Neural cell (in vitro differentiated cells): ENCODE measurements at regions not wholly inside any gene's neighbourhood (a gene's known extent, or its start where the extent isn't known, plus 50 kb on each side); places are given as distances from the start of the nearest gene placed in this dataset.

Experiments
- H2AFZ ChIP-seq: fragments of 200-600, 300-800 bp; sonication (generic), shearing (Covaris generic); 2 replicates; pipeline ENCODE4 v1.6.0; 2014; ENCODE audit warnings: low read depth, mild to moderate bottlenecking, antibody characterized with exemption, low read length, moderate library complexity
- H3F3A ChIP-seq: fragments of 200-600 bp; shearing (Covaris generic); 2 replicates; pipeline ENCODE4 v1.6.1; 2016; ENCODE audit warnings: mild to moderate bottlenecking, moderate library complexity, mixed read lengths, antibody characterized with exemption, low read length; ENCODE audit not compliant: insufficient read depth, poor library complexity, severe bottlenecking
- H3K27ac ChIP-seq: fragments of 200-600, 300-800 bp; sonication (generic), shearing (Covaris generic); 2 replicates; pipeline ENCODE4 v1.5.1; 2014; ENCODE audit warnings: mild to moderate bottlenecking, low read length, moderate library complexity
- H3K27me3 ChIP-seq: fragments of 300-800, 200-600 bp; sonication (generic), shearing (Covaris generic); 2 replicates; pipeline ENCODE4 v1.6.0; 2014; ENCODE audit warnings: mild to moderate bottlenecking, low read depth, low read length, moderate library complexity; ENCODE audit not compliant: insufficient read depth
- H3K36me3 ChIP-seq: fragments of 300-800, 200-600 bp; sonication (generic), shearing (Covaris generic); 2 replicates; pipeline ENCODE4 v1.5.1; 2014; ENCODE audit warnings: mild to moderate bottlenecking, antibody characterized with exemption, low read length, moderate library complexity; ENCODE audit not compliant: insufficient read depth
- H3K4me2 ChIP-seq: fragments of 300-800, 200-600 bp; sonication (generic), shearing (Covaris generic); 2 replicates; pipeline ENCODE4 v1.6.0; 2014; ENCODE audit warnings: mild to moderate bottlenecking, low read length
- H3K4me3 ChIP-seq: fragments of 300-800, 200-600 bp; sonication (generic), shearing (Covaris generic); 2 replicates; pipeline ENCODE4 v1.5.1; 2014; ENCODE audit warnings: mild to moderate bottlenecking, low read length, moderate library complexity
- H3K79me2 ChIP-seq: fragments of 200-600 bp; shearing (Covaris generic); replicated peaks from 2 replicates; pipeline ENCODE4 v1.6.0; 2014; ENCODE audit warnings: mild to moderate bottlenecking, low read length, moderate library complexity; ENCODE audit not compliant: insufficient read depth
- H3K9ac ChIP-seq: fragments of 300-800, 200-600 bp; sonication (generic), shearing (Covaris generic); 2 replicates; pipeline ENCODE4 v1.6.1; 2016; ENCODE audit warnings: mild to moderate bottlenecking, low read length, mixed read lengths
- H3K9me2 ChIP-seq: fragments of 200-600 bp; shearing (Covaris generic); 2 replicates; pipeline ENCODE4 v1.6.1; 2016; ENCODE audit warnings: mild to moderate bottlenecking, low read length, mixed read lengths; ENCODE audit not compliant: insufficient read depth
- H3K9me3 ChIP-seq: fragments of 200-600, 300-800 bp; sonication (generic), shearing (Covaris generic); 2 replicates; pipeline ENCODE4 v1.6.1; 2016; ENCODE audit warnings: mild to moderate bottlenecking, mixed run types, low read length, moderate library complexity, mixed read lengths
- H4K20me1 ChIP-seq: fragments of 200-600 bp; shearing (Covaris generic); 2 replicates; pipeline ENCODE4 v1.6.1; 2016; ENCODE audit warnings: mild to moderate bottlenecking, mixed run types; ENCODE audit not compliant: insufficient read depth
- CTCF ChIP-seq: fragments of 450-650 bp; IDR thresholded peaks from 2 replicates; pipeline ENCODE4 v1.5.1; 2014; ENCODE audit warnings: antibody characterized with exemption, mild to moderate bottlenecking, moderate library complexity; ENCODE audit not compliant: poor library complexity, severe bottlenecking
- EP300 ChIP-seq: fragments of 450-650 bp; conservative IDR thresholded peaks from 2 replicates; pipeline ENCODE4 v1.6.1; 2014; ENCODE audit warnings: antibody characterized with exemption, mild to moderate bottlenecking, moderate library complexity; ENCODE audit not compliant: poor library complexity, severe bottlenecking
- EZH2 ChIP-seq: fragments of 200-600, 300-800 bp; shearing (Covaris generic), sonication (generic); IDR thresholded peaks from 2 replicates; pipeline ENCODE4 v1.6.1; 2014; ENCODE audit warnings: antibody characterized with exemption, low read length, borderline replicate concordance, mild to moderate bottlenecking; ENCODE audit not compliant: insufficient read depth, poor library complexity, severe bottlenecking
- MXI1 ChIP-seq: fragments of 450-650 bp; conservative IDR thresholded peaks from 2 replicates; pipeline ENCODE4 v1.6.1; 2014; ENCODE audit warnings: antibody characterized with exemption, mild to moderate bottlenecking; ENCODE audit not compliant: poor library complexity, severe bottlenecking
- POLR2AphosphoS5 ChIP-seq: IDR thresholded peaks from 2 replicates; pipeline ENCODE4 v1.6.1; 2012
- RAD21 ChIP-seq: fragments of 450-650 bp; conservative IDR thresholded peaks from 2 replicates; pipeline ENCODE4 v1.6.1; 2014; ENCODE audit warnings: antibody characterized with exemption, mild to moderate bottlenecking, moderate library complexity
- REST ChIP-seq: IDR thresholded peaks from 2 replicates; pipeline ENCODE4 v1.6.1; 2012; ENCODE audit warnings: borderline replicate concordance
- SMC3 ChIP-seq: fragments of 450-650 bp; conservative IDR thresholded peaks from 2 replicates; pipeline ENCODE4 v1.6.1; 2014; ENCODE audit warnings: antibody characterized with exemption, mild to moderate bottlenecking, moderate library complexity; ENCODE audit not compliant: poor library complexity
- TAF1 ChIP-seq: IDR thresholded peaks from 2 replicates; pipeline ENCODE4 v1.6.1; 2012; ENCODE audit warnings: low read depth

GRCh38 chrX:26916991-26917390 is 546.1 kb downstream of the PPP4R3C start:
- Histone ChIP-seq H4K20me1 (no peaks in the 10 kb centered on the region), H3K9me3 (no peaks in the 10 kb centered on the region), H3K27ac (no peak overlapping the region), H3F3A (no peaks in the 10 kb centered on the region), H3K9ac (no peak overlapping the region), H3K4me2 (no peak overlapping the region), H3K4me3 (no peak overlapping the region), H3K36me3 (no peaks in the 10 kb centered on the region), H3K27me3 (no peaks in the 10 kb centered on the region), H3K9me2 (no peaks in the 10 kb centered on the region), H2AFZ (no peak overlapping the region), H3K79me2 (no peaks in the 10 kb centered on the region)
- TF ChIP-seq REST (no peak), TAF1 (no peak), SMC3 (no peak)

- H3K36me3 ChIP-seq, result no peaks in the 10 kb centered on the region
- H3K27ac ChIP-seq, result no peak overlapping the region
- H3K79me2 ChIP-seq, result no peaks in the 10 kb centered on the region
- H3K9ac ChIP-seq, result no peak overlapping the region
- H3K27me3 ChIP-seq, result no peaks in the 10 kb centered on the region
- H3K4me3 ChIP-seq, result no peak overlapping the region
- no peak overlapping the region for H2AFZ ChIP-seq
- no peaks in the 10 kb centered on the region for H3K9me3 ChIP-seq
- TF ChIP-seq REST (no peak), EP300 (no peak), EZH2 (no peak), RAD21 (no peak), TAF1 (no peak), SMC3 (no peak), CTCF (no peak), MXI1 (no peak), POLR2AphosphoS5 (no peak)
- no peaks in the 10 kb centered on the region for H4K20me1 ChIP-seq
- H3K4me2 ChIP-seq, result no peak overlapping the region
- no peaks in the 10 kb centered on the region for H3F3A ChIP-seq
- H3K9me2 ChIP-seq, result no peaks in the 10 kb centered on the region
These were observed 548.1 kb downstream of the PPP4R3C start for GRCh38 chrX:26915064-26915463.
